HFF-Myc (cell line): ENCODE measurements at regions not wholly inside any gene's neighbourhood (a gene's known extent, or its start where the extent isn't known, plus 50 kb on each side); places are given as distances from the start of the nearest gene placed in this dataset.

Experiments
- DNase-seq: peaks from one replicate; pipeline ENCODE4 v3.0.0-alpha.2; 2011; ENCODE audit warnings: low read depth; ENCODE audit errors: extremely low read depth
- H3K4me3 ChIP-seq: replicated peaks from 2 replicates; pipeline ENCODE4 v1.5.1; 2011; ENCODE audit warnings: low read depth, mild to moderate bottlenecking, control low read depth, low read length
- TF ChIP-seq, protein P1 (sequence below): IDR thresholded peaks from 2 replicates; pipeline ENCODE4 v1.5.1; 2012; ENCODE audit warnings: mild to moderate bottlenecking, low read depth, low read length, control low read depth; ENCODE audit errors: missing control alignments

DNA sequence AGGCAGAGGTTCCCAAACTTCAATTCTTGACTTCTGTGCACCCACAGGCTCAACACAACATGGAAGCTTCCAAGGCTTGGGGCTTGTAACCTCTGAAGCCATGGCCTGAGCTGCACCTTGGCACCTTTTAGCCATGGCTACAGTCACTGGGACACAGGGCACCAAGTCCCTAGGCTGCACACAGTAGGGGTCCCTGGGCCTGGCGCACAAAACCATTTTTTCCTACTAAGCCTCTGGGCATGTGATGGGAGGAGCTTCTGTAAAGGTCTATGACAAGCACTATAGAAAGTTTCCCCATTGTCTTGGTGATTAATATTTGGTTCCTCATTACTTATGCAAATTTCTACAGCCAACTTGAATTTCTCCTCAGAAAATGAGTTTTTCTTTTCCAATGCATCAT, 420.9 kb upstream of the GRM3 start:
- no peak overlapping the region for H3K4me3 ChIP-seq
- TF ChIP-seq, protein P1, sequence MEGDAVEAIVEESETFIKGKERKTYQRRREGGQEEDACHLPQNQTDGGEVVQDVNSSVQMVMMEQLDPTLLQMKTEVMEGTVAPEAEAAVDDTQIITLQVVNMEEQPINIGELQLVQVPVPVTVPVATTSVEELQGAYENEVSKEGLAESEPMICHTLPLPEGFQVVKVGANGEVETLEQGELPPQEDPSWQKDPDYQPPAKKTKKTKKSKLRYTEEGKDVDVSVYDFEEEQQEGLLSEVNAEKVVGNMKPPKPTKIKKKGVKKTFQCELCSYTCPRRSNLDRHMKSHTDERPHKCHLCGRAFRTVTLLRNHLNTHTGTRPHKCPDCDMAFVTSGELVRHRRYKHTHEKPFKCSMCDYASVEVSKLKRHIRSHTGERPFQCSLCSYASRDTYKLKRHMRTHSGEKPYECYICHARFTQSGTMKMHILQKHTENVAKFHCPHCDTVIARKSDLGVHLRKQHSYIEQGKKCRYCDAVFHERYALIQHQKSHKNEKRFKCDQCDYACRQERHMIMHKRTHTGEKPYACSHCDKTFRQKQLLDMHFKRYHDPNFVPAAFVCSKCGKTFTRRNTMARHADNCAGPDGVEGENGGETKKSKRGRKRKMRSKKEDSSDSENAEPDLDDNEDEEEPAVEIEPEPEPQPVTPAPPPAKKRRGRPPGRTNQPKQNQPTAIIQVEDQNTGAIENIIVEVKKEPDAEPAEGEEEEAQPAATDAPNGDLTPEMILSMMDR: no peak
- DNase-seq: no peak

DNA sequence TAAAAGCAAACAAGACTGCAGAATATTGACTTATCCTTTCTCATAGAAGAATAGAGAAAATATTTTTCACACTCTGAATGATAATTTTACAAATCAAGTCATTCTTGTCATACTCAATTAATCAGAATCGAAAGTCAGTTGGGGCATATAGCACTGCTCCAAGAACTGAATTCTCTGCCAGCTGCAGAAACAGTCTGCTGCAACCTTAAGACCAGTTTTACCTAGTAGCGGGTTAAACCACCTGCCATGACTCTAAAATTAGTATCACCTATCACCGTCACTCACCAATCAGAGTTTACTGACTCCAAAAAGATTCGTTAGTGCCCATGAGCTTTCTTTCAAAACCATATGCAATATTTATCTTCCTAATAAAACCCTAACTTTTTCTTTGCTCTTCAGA, 429.0 kb upstream of the GRM3 start:
- TF ChIP-seq, protein P1: no peak
- H3K4me3 ChIP-seq: no peak overlapping the region

DNA sequence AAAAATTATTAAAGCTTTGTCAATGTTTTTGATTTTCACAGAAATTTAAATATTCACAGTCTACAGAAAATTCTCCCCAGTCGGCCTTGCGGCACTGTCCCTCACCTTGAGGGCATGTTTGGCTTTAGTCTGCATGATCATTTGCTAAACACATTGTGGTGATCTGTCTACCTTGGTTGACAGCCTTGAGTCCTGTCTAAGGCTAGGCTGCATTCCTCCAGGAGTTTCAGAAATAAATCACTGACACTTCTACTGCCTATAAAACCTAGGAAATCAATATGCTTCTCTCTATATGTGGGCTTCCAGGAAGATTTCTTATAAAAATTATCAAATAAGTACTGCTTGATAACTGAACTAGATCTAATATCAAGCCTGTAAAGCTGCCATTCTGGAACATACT, 430.7 kb upstream of the GRM3 start:
- TF ChIP-seq, protein P1: no peak

More for the DNA sequence above, 429.0 kb upstream of the GRM3 start:
- no peak for DNase-seq

DNA sequence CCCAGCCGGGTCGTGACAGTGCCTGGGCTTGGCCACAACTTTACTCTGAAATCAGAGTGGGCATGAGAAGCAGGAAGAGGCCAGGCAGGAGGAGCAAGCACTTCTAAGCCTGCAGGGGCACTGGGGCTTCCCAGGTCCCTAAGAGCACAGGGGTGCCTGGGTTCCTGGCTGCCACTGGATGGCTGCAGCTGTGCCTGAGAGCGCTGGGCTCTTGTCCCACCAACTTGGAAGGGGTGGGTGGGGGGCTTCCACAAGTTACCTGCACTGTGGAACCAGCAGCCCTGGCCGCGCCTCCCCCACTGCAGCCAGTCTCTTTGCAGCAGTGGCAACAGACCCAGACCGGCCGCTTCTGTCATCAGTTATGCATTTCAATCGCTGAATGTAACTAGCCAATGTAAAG, 434.7 kb upstream of the GRM3 start:
- no peak overlapping the region for H3K4me3 ChIP-seq
- no peak for DNase-seq
- TF ChIP-seq, protein P1: no peak

More for the DNA sequence above, 430.7 kb upstream of the GRM3 start:
- no peak for DNase-seq
- no peak overlapping the region for H3K4me3 ChIP-seq

DNA sequence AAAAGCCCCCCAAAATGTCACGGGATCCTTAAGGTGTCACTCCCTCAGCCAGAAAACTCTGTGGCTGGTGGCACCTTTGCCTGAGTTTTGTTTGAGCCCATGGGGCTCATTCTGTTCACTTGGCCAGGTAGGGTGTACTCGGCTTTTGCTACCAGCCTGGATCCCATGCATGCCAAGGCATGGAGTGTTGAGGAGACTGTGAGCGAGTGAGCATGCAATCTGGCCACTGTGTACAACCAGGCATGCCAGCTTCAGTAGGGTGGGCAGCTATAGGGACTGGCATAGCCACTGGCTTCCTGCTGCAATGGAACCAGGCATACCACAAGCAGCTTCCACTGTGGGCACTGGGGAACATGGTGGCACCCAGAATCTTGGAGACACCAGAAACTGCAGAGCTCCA, 436.0 kb upstream of the GRM3 start:
- no peak overlapping the region for H3K4me3 ChIP-seq
- TF ChIP-seq, protein P1: no peak
- DNase-seq: no peak

DNA sequence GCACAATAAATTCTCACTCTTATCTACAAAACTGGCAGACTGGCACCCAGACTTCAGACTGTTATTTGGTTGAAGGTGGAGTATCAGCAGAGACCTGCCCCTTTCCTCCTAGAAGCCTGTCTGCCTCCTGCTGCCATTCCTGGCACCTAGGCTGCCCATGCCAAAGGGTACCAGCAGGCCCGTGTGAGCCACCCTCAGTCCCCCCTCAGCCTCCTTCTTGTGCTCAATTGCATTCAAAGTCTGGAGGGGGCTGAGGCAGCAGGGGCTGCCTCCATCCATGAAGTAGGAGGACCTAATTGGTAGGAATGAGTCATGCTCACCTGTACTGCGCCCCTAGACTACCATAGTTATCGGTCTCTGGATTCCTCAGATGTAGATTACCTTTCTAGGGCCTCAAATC, 440.9 kb upstream of the GRM3 start:
- TF ChIP-seq, protein P1: no peak
- no peak for DNase-seq
- H3K4me3 ChIP-seq: no peak overlapping the region

DNA sequence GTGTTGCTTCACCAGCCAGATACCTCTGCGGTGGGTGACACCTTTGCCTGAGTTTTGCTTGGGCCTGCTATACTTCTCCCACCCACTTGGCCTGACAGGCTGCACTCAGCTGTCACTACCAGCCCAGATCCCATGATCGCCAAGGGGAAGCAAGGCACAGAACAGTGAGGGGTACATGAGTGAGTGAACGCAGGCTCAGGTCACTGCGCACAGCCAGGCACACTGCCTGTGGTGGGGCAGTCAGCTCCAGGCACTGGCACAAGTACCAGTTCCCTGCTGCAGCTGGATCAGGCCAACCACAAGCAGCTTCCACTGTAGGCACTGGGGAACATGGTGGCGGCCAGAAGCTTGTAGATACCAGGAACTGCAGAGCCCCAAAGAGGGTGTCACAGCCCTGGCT, 441.9 kb upstream of the GRM3 start:
- DNase-seq: no peak
- TF ChIP-seq, protein P1: no peak

More for the DNA sequence above, 441.9 kb upstream of the GRM3 start:
- no peak overlapping the region for H3K4me3 ChIP-seq
